ENCODE measurements at regions not wholly inside any gene's neighbourhood (a gene's known extent, or its start where the extent isn't known, plus 50 kb on each side); places are given as distances from the start of the nearest gene placed in this dataset.

GRCh38 chr14:85175556-85175955 lies 354.4 kb upstream of the FLRT2 start:
- Histone ChIP-seq H3K27me3 (no peaks in the 10 kb centered on the region), H3K4me3 (no peak overlapping the region), H3K36me3 (replicated peaks in 1 of 2) (no peaks in the 10 kb centered on the region), H3K27ac (no peak overlapping the region), H3K9me3 (replicated peaks in 1 of 3) (no peaks in the 10 kb centered on the region), H3K4me1 (replicated peaks in 1 of 2) (no peaks in the 10 kb centered on the region)
- no peak for TF ChIP-seq CTCF (IDR thresholded peaks at IDR 0.05)
- no peak for TF ChIP-seq POLR2A (IDR thresholded peaks at IDR 0.05)
- WGBS, 4 donors = 85 to 95% (median 92%) methylated on average over 1 of the region's 1 CpG
- DNase-seq = no peak
- intact Hi-C loops (cut with DNase I) = no loop called here

GRCh38 chr14:85178864-85179263 lies 351.1 kb upstream of the FLRT2 start:
- Histone ChIP-seq H3K36me3 (replicated peaks in 1 of 2) (no peaks in the 10 kb centered on the region), H3K9me3 (replicated peaks in 1 of 3) (no peaks in the 10 kb centered on the region), H3K4me1 (replicated peaks in 1 of 2) (no peaks in the 10 kb centered on the region), H3K27me3 (no peaks in the 10 kb centered on the region), H3K27ac (no peak overlapping the region), H3K4me3 (no peak overlapping the region)
- intact Hi-C loops (cut with DNase I) = no loop called here
- 81 to 90% (median 86%) methylated on average over 2 of the region's 2 CpGs for WGBS, 4 donors
- no peak for DNase-seq
- TF ChIP-seq CTCF (IDR thresholded peaks at IDR 0.05) (no peak), POLR2A (IDR thresholded peaks at IDR 0.05) (no peak)

GRCh38 chr14:85180876-85181275 lies 349.1 kb upstream of the FLRT2 start:
- Histone ChIP-seq H3K9me3 (replicated peaks in 1 of 3) (no peaks in the 10 kb centered on the region), H3K27me3 (no peaks in the 10 kb centered on the region), H3K4me3 (no peak overlapping the region), H3K4me1 (replicated peaks in 1 of 2) (no peaks in the 10 kb centered on the region), H3K27ac (no peak overlapping the region), H3K36me3 (replicated peaks in 1 of 2) (no peaks in the 10 kb centered on the region)
- WGBS, 4 donors = 79 to 90% (median 85%) methylated on average over 1 of the region's 1 CpG
- no peak for DNase-seq
- no peak for TF ChIP-seq POLR2A (IDR thresholded peaks at IDR 0.05)
- TF ChIP-seq CTCF (IDR thresholded peaks at IDR 0.05) = no peak
- intact Hi-C loops (cut with DNase I) = no loop called here

- Histone ChIP-seq H3K9me3 (replicated peaks in 1 of 3) (no peaks in the 10 kb centered on the region), H3K36me3 (replicated peaks in 1 of 2) (no peaks in the 10 kb centered on the region), H3K4me3 (no peak overlapping the region), H3K27me3 (no peaks in the 10 kb centered on the region), H3K27ac (no peak overlapping the region), H3K4me1 (replicated peaks in 1 of 2) (no peaks in the 10 kb centered on the region)
- DNase-seq = no peak
- intact Hi-C loops (cut with DNase I) = no loop called here
- 75 to 84% (median 81%) methylated on average over 4 of the region's 4 CpGs for WGBS, 4 donors
- TF ChIP-seq POLR2A (IDR thresholded peaks at IDR 0.05) (no peak), CTCF (IDR thresholded peaks at IDR 0.05) (no peak)
Measured at GRCh38 chr14:85182282-85182681, 347.7 kb upstream of the FLRT2 start.
